ENCODE measurements at regions not wholly inside any gene's neighbourhood (a gene's known extent, or its start where the extent isn't known, plus 50 kb on each side); places are given as distances from the start of the nearest gene placed in this dataset.

- TF ChIP-seq CTCF (conservative IDR thresholded peaks at IDR 0.05; ENCODE audit: low read depth in 2 of 2) (no peak), EZH2 (IDR thresholded peaks at IDR 0.05; ENCODE audit: low read depth, unreplicated experiment) (no peak)
Observed at GRCh38 chrX:63932907-63933306, 147.9 kb upstream of the ARHGEF9 start.
